ENCODE measurements at regions not wholly inside any gene's neighbourhood (a gene's known extent, or its start where the extent isn't known, plus 50 kb on each side); places are given as distances from the start of the nearest gene placed in this dataset.

- no peak overlapping the region for H3K4me3 Mint-ChIP-seq (ENCODE audit: unreplicated experiment)
- H3K9me3 Mint-ChIP-seq (ENCODE audit: unreplicated experiment), result no peaks in the 10 kb centered on the region
- no peaks in the 10 kb centered on the region for H3K36me3 Mint-ChIP-seq (ENCODE audit: low read depth, unreplicated experiment)
- H3K4me1 Mint-ChIP-seq (ENCODE audit: unreplicated experiment), result no peaks in the 10 kb centered on the region
- TF ChIP-seq CTCF (IDR thresholded peaks at IDR 0.05; ENCODE audit: unreplicated experiment), result no peak
- DNase-seq (ENCODE audit: low spot score), result no peak
- H3K27me3 Mint-ChIP-seq (ENCODE audit: unreplicated experiment), result peaks cover 1% of the 10 kb centered on the region
- no peak overlapping the region for H3K27ac Mint-ChIP-seq (ENCODE audit: unreplicated experiment)
Measured at GRCh38 chr1:30197639-30198450, 525.5 kb downstream of the MATN1 start.

GRCh38 chr1:30196872-30197638, 526.3 kb downstream of the MATN1 start:
- no peak for TF ChIP-seq CTCF (IDR thresholded peaks at IDR 0.05; ENCODE audit: unreplicated experiment)
- DNase-seq (ENCODE audit: low spot score), result no peak
- no peak overlapping the region for H3K27ac Mint-ChIP-seq (ENCODE audit: unreplicated experiment)
- H3K36me3 Mint-ChIP-seq (ENCODE audit: low read depth, unreplicated experiment), result no peaks in the 10 kb centered on the region
- no peak overlapping the region for H3K4me3 Mint-ChIP-seq (ENCODE audit: unreplicated experiment)
- no peaks in the 10 kb centered on the region for H3K4me1 Mint-ChIP-seq (ENCODE audit: unreplicated experiment)
- H3K27me3 Mint-ChIP-seq (ENCODE audit: unreplicated experiment), result peaks cover 1% of the 10 kb centered on the region
- no peaks in the 10 kb centered on the region for H3K9me3 Mint-ChIP-seq (ENCODE audit: unreplicated experiment)

- H3K4me3 Mint-ChIP-seq (ENCODE audit: unreplicated experiment), result no peak overlapping the region
- no peaks in the 10 kb centered on the region for H3K4me1 Mint-ChIP-seq (ENCODE audit: unreplicated experiment)
- no peaks in the 10 kb centered on the region for H3K9me3 Mint-ChIP-seq (ENCODE audit: unreplicated experiment)
- TF ChIP-seq CTCF (IDR thresholded peaks at IDR 0.05; ENCODE audit: unreplicated experiment), result no peak
- no peak overlapping the region for H3K27ac Mint-ChIP-seq (ENCODE audit: unreplicated experiment)
- peaks cover 1% of the 10 kb centered on the region for H3K27me3 Mint-ChIP-seq (ENCODE audit: unreplicated experiment)
- H3K36me3 Mint-ChIP-seq (ENCODE audit: low read depth, unreplicated experiment), result no peaks in the 10 kb centered on the region
- DNase-seq (ENCODE audit: low spot score), result no peak
Measured at GRCh38 chr1:30196457-30196856, 526.9 kb downstream of the MATN1 start.

- Mint-ChIP-seq H3K27ac (ENCODE audit: unreplicated experiment) (no peak overlapping the region), H3K4me3 (ENCODE audit: unreplicated experiment) (no peak overlapping the region), H3K4me1 (ENCODE audit: unreplicated experiment) (no peaks in the 10 kb centered on the region), H3K36me3 (ENCODE audit: low read depth, unreplicated experiment) (no peaks in the 10 kb centered on the region), H3K9me3 (ENCODE audit: unreplicated experiment) (no peaks in the 10 kb centered on the region), H3K27me3 (ENCODE audit: unreplicated experiment) (peaks cover 2% of the 10 kb centered on the region)
- TF ChIP-seq CTCF (IDR thresholded peaks at IDR 0.05; ENCODE audit: unreplicated experiment), result no peak
- no peak for DNase-seq (ENCODE audit: low spot score)
Measured at GRCh38 chr1:30195424-30196134, 527.8 kb downstream of the MATN1 start.

Measured in endothelial cell (in vitro differentiated cells).